ENCODE measurements at regions not wholly inside any gene's neighbourhood (a gene's known extent, or its start where the extent isn't known, plus 50 kb on each side); places are given as distances from the start of the nearest gene placed in this dataset.

GRCh38 chr6:67362976-67363375 lies 1272.1 kb upstream of the ADGRB3 start:
- no peak for TF ChIP-seq CTCF (IDR thresholded peaks at IDR 0.05; ENCODE audit: borderline replicate concordance, extremely low read depth, low read length, poor library complexity, severe bottlenecking)
- no peak for TF ChIP-seq EZH2 (IDR thresholded peaks at IDR 0.05; ENCODE audit: borderline replicate concordance, low read depth, low read length, severe bottlenecking)
